Left colon (tissue), 2 donors: ENCODE measurements at regions not wholly inside any gene's neighbourhood (a gene's known extent, or its start where the extent isn't known, plus 50 kb on each side); places are given as distances from the start of the nearest gene placed in this dataset.

ENCODE experiments used
- ATAC-seq: fragments of 200-7000 bp; cut with Tn5 transposase; one replicate; pipeline ENCODE4 v1.9.1; 2020; ENCODE audit warnings: mild to moderate bottlenecking, moderate library complexity
- DNase-seq, 2 donors: peaks; one replicate each; pipeline ENCODE4 v3.0.0-alpha.2; 2020
- intact Hi-C, 2 donors: fragments of 100-400 bp; cut with DNase I in 1 of 2; cut with micrococcal nuclease in 1 of 2; formaldehyde crosslinking; loops; one replicate each; pipeline versions ENCODE4 v1.11.2 to v1.14.0; 2022; cut with DNase I, micrococcal nuclease
- donor health status: DM: no; HTN: no; CAD: no.
- donor health status: DM: yes; HTN: yes; CAD: no.

- ATAC-seq, result no peak
- intact Hi-C loops, result loop anchor here in 1 of 2 donors (5.0 kb wide), 1 partner anchor 324 kb away; no protein-coding TSS in a partner anchor
- no peak for DNase-seq
These were observed 298.3 kb downstream of the KCNS3 start for GRCh38 chr2:18176679-18177215.

GRCh38 chr2:18172607-18173006 lies 294.1 kb downstream of the KCNS3 start:
- intact Hi-C loops, result no loop called here
- DNase-seq, result no peak
- no peak for ATAC-seq

GRCh38 chr2:18171191-18172139 lies 293.0 kb downstream of the KCNS3 start:
- ATAC-seq, result no peak
- peak in 1 of 2 donors; percentile 37 for DNase-seq
- intact Hi-C loops, result no loop called here

- DNase-seq (no peak), ATAC-seq (no peak)
- intact Hi-C loops, result no loop called here
These were observed 292.2 kb downstream of the KCNS3 start for GRCh38 chr2:18170642-18171041.

DNA sequence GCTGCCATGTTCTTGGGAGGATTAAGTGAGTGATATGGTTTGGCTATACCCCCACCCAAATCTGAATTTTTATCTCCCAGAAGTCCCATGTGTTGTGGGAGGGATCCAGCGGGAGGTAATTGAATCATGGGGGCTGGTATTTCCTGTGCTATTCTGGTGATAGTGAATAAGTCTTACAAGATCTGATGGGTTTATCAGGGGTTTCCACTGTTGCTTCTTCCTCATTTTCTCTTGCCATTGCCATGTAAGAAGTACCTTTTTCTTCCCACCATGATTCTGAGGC lies 291.4 kb downstream of the KCNS3 start:
- DNase-seq (no peak), ATAC-seq (no peak)
- intact Hi-C loops, result no loop called here

DNA sequence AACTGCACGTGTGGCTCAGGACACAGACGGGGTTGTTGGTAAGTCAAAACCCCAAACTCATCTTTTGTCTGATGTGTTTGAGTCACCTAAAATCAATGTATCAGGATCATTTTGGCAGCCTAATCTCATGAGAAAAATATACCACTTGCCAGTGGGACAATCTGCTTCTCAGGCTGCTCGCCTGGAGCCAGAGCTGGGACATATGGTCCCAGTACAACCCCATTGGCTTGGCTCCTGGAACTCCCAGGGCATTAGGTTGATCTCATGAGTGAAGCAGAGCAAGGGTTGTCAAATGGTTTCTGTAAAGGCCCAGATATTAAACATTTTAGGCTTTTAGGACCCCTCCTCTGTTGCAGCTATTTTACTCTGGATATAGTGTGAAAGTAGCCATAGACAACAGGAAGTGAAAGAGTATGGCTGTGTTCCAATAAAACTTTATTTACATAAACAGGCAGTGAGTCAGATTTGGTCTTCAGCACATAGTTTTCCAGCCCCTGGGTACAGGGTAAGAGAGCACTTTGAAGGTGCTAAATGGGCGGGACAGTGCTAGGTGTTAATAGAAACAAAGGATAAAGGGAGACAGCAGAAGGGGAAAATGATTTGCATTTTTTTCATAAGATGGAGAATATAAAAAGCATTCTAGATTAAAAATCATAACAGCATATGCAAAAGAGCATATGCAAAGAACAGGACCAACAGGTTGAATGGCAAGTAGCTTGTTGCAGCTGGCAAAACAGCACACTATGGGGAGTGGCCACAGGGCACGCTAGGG lies 290.8 kb downstream of the KCNS3 start:
- DNase-seq (no peak), ATAC-seq (no peak)
- intact Hi-C loops, result no loop called here

GRCh38 chr2:18167871-18168270 lies 289.4 kb downstream of the KCNS3 start:
- ATAC-seq, result no peak
- DNase-seq, result no peak
- intact Hi-C loops, result no loop called here

GRCh38 chr2:18161681-18162080 lies 283.2 kb downstream of the KCNS3 start:
- intact Hi-C loops, result no loop called here
- ATAC-seq (no peak), DNase-seq (no peak)

DNA sequence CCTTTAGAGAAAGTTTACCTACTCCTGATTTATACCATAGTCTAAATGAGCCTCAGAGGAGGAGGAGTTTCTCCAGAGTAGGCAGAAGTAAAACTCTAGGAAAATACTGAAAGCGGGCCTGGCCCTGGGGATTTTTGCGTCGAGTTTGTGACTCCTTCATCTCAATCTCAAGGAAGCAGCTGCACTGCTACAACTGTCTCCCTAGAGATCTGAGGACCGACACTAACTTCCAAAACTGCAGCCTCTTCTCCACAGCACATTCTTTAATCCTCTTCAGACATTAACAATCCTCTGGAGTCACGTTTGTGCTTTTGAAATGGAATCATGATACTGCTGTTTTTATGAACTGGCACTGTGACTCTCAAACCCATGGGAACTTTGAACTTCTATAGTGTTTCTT lies 281.4 kb downstream of the KCNS3 start:
- no peak for ATAC-seq
- intact Hi-C loops, result no loop called here
- DNase-seq, result no peak

GRCh38 chr2:18156421-18156820 lies 278.0 kb downstream of the KCNS3 start:
- DNase-seq (no peak), ATAC-seq (no peak)
- intact Hi-C loops, result no loop called here

DNA sequence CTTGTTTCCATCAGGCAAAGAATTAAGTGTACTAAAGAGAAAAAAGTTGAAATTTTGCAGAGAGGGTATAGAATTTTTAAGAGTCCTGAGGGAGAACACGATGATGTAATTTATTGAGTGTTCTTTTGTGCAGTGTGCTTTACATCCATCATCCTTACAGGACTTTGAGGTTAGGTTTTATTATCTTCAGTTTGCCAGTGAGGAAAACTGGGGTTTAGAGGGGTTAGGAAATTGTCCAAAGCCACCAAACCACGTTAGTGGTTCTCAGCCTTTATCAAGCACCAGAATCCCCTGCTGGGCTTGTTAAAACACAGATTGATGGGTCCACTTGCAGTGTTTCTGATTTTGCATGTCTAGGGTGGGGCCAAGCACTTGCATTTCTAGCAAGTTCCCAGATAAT lies 277.5 kb downstream of the KCNS3 start:
- DNase-seq, result no peak
- no peak for ATAC-seq
- intact Hi-C loops, result no loop called here

DNA sequence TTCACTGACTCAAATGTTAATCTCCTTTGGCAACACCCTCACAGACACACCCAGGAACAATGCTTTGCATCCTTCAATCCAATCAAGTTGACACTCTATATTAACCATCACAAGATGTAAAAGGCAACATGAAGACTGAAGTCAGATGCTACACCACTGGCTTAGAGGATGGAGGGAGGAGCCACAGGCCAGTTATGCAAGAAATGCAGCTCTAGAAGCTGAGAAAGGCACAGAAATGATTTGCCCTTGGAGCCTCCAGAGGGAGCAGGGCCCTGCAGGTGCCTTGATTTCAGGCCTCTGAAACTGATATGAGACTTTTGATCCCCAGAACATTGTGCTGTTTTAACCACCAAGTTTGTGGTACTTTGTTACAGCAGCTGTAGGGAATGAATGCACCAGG lies 276.3 kb downstream of the KCNS3 start:
- ATAC-seq (no peak), DNase-seq (no peak)
- intact Hi-C loops, result no loop called here

- no peak for DNase-seq
- intact Hi-C loops, result no loop called here
- ATAC-seq, result no peak
These were observed 275.8 kb downstream of the KCNS3 start for GRCh38 chr2:18154259-18154658.

DNA sequence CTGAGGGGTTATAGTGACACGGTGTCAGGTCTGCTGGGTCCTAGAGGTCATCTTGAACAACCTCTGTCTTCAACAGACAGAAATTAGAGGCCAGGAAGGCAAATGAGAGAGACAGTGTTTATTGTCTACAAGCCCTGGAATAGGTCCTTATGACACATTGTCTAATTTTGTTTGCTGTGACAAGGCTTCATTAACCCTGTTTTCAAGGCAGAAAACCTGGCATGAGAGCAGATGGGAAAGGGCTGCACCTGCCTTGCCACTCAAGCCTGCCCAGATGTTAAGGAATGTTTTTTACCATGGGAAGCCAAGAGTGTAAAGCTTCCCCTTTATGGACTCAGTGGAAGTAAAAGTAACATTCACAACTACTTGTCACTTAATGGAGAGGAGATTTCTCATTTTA lies 275.3 kb downstream of the KCNS3 start:
- ATAC-seq (no peak), DNase-seq (no peak)
- intact Hi-C loops, result no loop called here

DNA sequence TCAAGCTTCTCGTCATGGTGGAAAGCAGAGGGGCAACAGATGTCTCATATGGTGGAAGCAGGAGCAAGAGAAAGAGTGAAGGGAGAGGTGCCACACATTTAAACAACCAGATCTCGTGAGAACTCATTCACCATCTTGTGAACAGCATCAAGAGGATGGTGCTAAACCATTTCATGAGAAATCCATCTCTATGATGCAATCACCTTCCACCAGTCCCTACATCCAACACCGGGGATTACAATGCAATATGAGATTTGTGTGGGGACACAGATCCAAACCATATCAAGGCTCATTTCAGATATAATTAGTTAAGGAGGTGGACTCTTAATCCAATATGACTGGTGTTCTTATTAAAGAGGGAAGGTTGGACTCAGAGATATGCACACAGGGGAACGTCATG lies 272.8 kb downstream of the KCNS3 start:
- no peak for DNase-seq
- intact Hi-C loops, result no loop called here
- no peak for ATAC-seq

GRCh38 chr2:18149660-18150246 lies 271.3 kb downstream of the KCNS3 start:
- no peak for DNase-seq
- ATAC-seq, result no peak
- intact Hi-C loops, result no loop called here

- DNase-seq (no peak), ATAC-seq (no peak)
- intact Hi-C loops, result no loop called here
These were observed 258.5 kb downstream of the KCNS3 start for GRCh38 chr2:18136881-18137475.

- DNase-seq (no peak), ATAC-seq (no peak)
- intact Hi-C loops, result no loop called here
These were observed 254.8 kb downstream of the KCNS3 start for GRCh38 chr2:18133310-18133709.

- no peak for ATAC-seq
- no peak for DNase-seq
- intact Hi-C loops, result no loop called here
These were observed 254.2 kb downstream of the KCNS3 start for GRCh38 chr2:18132697-18133096.
